NCI-H345 treated with DMSO at 0.1 percent for 48 hours (cell line): ENCODE measurements at regions not wholly inside any gene's neighbourhood (a gene's known extent, or its start where the extent isn't known, plus 50 kb on each side); places are given as distances from the start of the nearest gene placed in this dataset.
"Not testable (repeated sequence)": the region's sequence is repeated elsewhere in the genome, so short reads cannot be mapped to it uniquely, and the experiment has no call there.

Experiments
- DNase-seq: peaks from one replicate; lab custom pipeline; 2025; ENCODE audit not compliant: unreplicated experiment; lab: John Stamatoyannopoulos, UW

DNA sequence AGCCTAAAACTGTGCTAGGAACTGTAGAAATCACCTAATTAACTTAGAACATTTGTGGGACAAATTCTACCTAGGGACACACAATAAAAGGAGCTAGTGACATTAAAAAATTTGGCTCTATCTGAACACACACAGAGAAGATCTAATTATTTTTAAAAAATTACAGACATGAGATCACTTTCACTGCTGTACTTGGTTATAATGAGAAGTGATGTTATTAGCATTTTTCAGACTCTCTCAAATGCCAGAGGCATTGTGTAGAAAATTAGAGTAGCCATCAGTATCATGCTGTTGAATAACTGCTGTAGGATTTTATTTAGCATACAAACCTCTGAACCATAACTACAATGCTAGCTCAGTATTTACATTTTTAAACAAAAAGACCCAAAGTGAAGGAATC, 109.1 kb upstream of the ANK2 start:
- DNase-seq = no peak

DNA sequence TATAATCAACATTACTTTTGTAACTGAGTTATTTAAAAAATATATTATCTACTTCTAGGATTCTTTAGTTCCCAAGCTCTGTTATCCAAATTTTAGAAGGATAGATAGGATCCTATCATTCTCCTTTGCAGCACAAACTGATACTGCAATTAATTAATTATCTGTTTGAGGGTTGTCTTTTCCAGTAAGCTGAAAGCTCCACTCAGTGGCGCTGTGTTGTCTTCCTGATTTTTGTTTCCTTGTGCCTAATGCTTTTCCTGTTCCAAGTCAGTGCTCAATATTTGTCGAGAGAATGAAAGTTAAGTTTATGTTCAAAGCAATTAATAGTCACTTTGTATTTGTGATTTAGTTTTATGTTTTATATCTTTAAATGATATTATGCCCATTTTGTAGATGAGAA, 107.4 kb upstream of the ANK2 start:
- DNase-seq = no peak

DNA sequence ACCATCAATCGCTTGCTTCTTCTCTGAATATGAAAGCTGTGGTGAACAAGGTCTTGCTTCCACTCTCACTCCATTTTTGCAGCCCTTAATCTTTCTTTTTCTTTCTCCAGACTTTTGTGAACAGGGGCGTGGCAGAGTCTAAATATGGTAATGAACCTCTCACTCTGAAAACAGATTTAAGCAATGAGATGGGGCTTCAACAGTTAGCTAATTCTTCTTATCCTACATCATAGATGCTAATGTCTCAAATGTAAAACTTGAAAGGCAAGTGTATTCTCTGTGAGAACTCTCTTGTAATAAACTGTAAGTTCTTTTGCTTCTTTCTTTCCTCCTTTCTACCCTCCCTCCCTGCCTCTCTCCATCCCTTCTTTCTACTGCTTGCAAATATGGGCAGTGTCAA, 106.5 kb upstream of the ANK2 start:
- DNase-seq = no peak

DNA sequence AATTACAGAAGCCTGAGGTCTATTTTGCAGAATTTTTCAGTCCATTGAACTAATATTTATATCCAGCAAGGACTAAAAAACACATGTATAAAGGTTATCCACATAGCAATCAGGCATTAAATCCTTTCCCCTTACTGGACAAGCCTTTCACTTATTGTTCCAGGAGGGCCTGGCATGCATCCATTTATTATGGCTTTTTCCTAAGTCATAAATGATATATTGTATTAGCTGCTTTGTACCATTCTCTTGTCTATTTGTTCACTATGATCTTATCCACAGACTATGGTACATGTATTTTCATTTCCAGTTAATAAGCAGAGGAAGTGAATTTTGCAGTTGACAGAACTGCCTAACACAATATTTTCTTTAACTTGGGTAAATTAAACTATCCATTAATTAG, 105.4 kb upstream of the ANK2 start:
- DNase-seq = no peak

DNA sequence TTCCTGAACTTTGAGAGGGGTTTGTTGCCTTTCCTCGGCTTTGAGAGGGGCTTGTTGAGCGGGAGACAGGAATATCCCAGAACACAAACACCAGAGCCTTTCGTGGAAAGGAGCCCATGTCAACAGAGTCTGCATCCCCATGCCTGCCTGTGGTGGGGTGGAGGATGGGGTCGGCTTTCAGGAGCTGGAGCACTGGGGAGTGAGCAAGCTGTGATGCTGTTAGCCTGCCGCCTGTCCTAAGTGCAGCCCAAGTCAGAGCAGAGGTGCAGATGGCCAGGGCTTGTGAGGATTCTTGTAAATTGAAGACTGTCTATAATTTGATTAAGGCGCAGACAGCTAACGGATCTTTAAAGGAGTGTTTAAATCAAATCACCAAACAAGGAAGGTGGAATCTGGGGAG, 103.3 kb upstream of the ANK2 start:
- DNase-seq = no peak

DNA sequence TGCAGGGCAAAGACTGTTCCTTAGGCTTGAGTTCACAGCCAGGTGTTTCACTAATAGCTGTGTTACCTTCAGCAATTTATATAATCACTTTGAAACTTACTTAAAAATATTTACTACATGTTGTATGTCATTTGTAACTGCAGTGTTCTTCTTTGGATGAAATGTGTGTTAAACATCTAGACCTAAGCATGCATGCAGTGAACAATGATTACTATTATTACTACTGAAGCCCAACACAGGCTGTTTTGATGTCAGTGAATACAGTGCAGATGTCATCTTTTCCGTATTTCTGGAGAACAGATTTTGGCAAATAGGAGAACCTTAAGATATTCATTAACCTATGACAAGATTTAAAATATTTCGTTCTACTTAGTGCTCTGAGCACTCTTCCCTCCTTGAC, 101.8 kb upstream of the ANK2 start:
- no peak for DNase-seq

DNA sequence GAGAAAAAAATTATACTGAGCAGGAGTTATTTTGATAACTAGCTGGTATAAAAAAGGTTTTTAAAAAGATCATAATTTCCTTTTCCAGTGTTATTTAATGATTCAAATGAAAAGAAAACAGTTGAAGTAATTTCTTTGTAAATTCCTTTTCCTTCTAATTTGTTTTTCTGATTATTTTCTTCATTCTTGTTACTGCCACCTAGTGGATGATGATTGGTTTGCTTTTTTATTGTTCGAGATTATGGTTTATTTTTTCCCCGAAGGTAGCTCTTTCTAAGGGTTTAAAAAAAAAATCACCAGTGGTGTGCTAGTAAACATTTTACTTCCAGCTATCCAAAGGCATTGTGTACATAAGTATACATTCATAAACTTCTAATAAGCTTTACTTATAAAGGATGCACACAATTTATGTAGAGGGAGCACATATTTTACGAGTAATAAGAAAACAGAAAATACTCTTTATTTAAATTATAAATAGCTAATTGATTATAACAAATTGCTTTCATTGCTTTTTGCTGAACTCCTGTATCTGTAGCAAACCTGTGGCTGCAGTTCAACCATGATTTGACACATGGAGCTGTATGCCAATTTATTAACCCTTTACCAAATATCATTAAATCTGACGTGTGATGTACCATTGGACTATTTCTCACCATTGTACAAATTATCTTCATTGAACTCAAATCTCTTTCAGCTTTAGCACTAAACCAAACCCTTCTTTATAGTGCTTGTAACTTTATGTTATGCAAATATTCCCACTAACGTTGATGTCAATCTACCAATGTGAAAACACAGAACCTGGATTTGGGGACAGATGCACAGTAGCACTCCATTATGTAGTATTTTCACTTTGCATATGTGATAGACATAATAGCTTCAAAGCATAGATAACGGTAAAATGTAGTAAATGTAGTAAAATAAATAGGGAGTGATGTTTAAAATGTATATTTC, 97.8 kb upstream of the ANK2 start:
- DNase-seq = no peak

DNA sequence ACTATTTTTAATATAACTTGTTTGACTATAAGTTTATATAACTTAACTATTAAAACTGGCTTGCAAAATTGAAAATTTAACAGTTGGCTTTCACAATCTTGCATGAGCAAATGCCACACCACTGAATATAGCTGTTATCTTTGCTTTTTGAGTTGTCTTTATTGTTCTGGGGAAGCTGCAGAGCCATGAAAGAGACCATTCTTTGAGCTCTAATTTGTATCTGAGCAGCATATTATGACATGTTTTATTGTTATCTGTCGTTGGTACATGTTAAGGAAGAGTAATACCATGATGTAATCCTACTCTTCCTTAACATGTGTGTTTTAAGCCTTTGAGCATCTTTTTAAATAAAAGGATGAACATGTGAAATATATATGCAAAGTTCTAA, 97.1 kb upstream of the ANK2 start:
- no peak for DNase-seq

DNA sequence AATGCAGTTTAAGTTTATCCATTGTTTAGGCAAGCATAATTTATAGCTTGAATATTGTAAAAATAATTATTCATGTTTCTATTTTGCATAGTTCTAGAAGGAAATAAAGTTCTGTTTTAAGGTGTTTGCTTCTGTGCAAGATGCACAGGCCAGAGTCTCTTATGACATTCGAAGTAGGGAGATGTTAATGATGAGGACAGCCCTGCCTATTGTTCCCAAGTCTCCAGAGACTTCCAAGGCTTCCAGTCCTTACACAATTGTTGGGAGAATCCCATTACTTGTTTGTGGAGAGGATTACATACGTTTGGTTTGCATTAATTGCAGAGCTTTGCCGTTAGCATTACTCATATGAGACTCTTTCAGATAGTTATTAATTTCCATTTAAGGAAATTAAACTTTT, 96.2 kb upstream of the ANK2 start:
- no peak for DNase-seq

DNA sequence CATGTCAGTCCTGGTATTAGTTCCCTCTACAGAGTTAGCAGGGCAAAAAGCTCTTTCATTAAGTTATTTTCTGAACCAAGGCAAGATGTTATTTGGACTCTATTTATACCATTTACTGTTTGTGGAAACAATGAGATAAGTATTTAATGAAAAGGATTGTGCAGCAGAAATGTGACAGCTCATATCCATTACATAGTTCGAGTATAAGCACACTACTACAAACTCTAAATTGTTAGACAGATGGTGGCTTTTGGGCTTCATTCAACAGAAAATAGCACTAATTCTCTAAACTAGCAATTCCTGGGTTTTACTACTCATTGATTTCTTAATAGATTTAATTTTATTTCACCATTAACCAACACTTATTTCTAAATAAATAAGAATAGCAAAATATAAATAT, 95.2 kb upstream of the ANK2 start:
- no peak for DNase-seq

DNA sequence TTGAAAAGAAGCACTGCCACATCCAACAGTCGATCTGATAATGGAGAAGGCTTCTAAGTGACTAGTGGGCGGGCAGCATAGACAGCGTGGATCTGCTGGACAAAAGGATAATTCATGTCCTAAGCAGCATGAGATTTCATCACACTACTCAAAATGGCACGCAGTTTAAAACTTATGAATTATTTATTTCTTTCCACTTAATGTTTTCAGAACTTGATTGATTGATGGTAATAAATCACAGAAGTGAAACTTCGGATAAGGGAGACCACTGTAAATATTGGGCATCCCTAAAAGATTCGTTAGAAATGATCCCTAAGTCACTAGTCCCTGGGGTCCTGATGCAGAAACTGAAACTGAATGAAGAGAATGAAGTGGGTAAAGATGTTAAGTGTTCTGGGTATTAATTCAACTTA, 93.0 kb upstream of the ANK2 start:
- DNase-seq = no peak

DNA sequence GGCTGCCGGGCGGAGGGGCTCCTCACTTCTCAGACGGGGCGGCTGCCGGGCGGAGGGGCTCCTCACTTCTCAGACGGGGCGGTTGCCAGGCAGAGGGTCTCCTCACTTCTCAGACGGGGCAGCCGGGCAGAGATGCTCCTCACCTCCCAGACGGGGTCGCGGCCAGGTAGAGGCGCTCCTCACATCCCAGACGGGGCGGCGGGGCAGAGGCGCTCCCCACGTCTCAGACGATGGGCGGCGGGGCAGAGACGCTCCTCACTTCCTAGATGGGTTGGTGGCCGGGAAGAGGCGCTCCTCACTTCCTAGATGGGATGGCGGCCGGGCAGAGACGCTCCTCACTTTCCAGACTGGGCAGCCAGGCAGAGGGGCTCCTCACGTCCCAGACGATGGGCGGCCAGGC, 91.7 kb upstream of the ANK2 start:
- not testable (repeated sequence) for DNase-seq

DNA sequence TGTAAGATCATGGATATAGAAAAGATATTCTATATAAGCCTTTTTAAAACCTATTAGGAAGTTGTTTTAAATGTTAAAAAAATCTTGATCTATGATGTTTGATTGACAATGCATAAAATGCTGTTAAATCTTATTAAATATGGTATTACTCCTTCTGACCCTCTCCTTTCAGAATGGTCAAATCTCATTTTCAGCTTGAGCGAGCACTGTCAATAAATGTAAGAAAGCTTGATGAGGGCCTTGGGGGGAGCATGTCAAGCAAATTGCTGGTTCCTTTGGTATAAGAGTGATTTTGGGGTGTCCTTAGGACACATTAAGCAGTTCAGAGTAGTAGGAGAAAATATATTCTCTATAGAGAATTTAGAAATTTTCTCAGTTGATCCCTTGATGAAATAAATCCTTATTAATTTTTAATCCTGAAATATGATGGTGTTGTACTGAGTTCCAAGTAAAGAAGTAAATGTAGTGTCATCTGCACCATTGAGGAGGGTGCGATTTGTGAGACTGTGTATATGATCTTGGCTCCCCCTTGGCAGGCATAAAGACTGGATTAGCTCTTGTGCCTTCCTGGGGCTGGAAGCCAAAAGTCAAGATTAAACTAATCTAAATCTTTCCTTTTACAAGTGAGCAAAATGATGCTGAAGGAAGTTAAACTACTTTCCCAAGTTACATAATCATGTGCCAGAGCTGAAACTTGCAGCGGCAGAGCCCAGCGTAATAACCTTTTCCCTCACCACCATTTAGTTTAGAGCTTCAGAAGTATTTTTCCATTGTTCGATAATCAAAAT, 82.6 kb upstream of the ANK2 start:
- no peak for DNase-seq

DNA sequence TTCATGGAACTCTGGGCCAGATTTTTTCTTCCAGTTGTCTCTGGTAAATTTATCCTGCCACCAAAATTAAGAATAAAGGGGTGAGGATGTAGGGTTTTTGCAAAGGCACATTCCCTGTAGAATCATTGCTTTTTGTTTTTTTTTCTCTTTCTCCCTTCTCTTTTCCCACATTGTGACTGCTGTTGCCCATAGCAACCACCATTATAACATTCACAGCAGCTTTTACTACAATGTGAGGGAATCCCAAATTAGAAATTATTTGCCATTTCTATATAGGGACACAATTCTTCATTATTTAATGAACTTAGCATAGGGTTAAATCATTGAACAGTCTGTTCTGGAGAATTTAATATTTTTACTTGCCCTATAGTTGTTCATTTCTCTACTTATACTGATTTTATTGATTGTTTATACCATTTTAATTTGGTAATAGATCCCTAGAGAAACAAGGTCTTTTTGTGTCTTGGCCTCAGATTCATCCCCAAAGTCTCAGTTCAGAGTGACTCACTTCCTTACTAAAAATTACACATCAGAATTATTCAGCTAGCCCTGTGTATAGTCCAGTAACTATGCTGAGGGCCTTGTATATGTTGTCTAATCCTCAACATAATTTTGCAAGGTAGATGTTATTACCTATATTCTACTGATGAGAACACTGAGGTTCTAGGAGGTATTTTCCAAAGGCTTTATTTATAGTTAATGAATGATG, 80.8 kb upstream of the ANK2 start:
- no peak for DNase-seq

DNA sequence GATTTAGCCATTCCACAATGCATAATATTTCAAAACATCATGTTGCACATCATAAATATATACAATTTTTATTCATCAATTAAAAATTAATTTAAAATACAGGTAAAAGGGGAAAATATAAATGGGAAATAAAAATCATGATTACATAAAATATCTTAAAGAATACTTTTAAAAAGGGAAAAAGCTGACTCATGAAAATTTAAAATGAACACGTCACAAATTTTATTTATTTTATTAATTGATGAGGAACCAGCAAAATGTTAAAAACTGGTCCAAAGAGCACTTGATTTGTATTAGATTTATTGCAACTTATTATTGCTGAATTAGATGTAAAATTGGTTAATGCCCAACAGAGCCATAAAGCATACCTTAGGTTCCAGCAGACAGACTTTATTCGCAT, 78.5 kb upstream of the ANK2 start:
- DNase-seq = no peak

DNA sequence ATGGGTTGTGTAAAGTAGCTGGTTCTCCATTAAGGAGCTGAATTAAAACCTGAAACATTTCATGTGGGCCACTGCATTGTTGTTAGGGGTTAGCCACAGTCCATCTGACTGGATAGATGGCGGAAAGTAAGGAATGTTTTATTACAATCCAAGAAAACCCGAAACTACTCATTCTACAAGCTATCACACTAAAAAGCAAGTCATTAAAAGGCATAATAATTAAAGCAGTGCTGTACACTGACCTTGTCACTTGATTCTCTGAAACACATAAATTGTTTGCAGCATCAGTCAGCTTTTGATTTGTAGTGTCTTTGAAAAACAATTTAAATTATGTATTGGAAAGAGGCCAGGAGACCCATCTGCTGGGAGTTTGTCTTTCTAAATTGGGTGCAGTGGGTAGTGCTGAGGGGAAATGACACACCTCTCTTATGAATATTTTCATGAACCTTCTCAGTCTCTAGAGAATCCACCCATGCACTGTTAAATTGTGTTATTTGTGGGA, 75.7 kb upstream of the ANK2 start:
- no peak for DNase-seq

DNA sequence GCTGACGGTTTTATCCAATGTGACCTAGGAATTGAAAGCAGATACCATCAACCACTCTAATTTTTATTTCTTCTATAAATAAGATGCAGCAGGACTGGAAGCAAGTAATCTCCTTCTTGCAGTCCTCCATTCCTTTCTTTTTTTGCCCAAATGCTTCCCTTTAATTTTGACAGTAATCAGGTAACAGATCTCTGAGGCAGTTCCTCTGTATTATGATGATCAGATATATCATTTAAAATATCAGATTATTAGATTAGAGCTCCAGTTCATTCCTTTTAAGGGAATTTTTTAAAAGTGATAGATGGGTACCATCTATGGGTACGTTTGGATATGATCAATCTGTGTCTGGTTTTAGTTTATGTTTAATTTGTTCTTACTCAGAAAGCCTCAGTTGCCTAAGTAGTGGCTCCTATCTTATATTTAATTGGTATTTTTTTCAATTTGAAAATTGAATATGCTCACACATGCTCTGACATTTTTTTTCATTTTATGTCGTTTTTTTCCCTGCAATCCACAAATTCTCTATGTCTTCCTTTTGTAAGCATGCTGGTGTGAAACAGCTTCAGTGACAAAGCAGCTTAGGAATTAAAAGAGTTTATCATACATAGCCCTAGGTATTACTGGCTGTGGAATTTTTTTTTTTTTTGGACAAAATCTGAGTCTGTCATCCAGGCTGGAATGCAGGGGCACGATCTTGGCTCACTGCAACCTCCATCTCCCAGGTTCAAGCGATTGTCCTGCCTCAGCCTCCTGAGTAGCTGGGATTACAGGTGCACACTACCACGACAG, 73.7 kb upstream of the ANK2 start:
- no peak for DNase-seq

DNA sequence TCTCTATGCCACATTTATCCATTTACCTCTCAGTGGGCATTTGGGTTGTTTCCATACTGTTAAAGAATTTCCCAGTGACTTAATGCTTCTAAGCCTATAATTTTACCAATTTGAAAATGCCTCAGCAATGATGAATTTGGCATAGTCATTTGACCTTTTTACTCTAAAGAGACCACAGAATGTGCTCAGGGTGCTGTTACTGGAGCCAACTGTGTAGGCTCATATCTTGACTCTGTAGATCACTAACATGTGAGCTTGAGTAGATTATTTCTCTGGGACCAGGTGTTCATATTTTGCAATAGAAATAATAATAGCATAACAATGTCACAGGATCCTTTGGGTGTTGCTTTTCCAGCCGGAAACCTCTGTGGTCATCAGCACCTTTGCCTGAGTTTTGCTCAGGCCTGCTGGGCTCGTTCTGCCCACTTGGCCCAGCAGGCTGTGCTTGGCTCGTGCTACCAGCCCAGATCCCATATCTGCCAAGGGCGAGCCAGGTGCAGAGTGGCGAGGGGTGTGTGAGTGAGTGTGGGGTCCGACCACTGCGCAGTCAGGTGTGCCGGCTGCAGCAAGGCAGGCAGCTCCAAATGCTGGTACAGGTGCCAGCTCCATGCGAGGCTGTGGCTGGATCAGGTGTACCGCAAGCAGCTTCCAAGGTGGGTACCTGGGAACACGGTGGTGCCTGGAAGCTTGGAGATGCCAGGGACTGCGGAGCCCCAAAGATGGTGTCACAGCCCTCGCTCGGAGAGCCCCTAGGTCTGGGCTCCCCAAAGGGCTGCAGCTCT, 70.6 kb upstream of the ANK2 start:
- DNase-seq = no peak

DNA sequence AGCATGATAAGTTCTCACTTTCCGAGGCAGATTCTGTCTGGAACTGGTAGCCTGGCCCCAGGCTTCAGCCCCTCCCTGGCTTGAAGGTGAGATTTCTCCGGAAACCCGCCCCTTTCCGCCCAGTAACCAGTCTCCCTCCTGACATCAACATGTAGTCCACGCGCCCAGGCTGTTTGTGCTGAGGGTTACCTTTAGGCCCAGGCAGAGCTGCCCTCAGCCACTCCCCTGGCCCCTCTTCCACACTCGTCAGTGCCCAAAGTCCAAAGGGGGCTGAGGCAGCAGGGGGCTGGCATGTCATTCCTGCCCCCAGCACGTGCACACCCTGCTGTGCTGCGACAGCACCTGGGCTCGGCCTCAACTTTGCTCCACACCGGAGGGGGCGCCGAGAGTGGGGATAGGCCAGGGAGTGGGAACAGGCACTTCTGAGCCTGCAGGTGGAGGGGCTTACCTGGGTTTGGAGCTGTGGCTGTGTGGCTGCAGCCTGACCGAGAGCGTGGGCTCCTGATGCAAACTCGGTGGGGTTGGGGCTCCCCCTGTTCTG, 69.5 kb upstream of the ANK2 start:
- no peak for DNase-seq

DNA sequence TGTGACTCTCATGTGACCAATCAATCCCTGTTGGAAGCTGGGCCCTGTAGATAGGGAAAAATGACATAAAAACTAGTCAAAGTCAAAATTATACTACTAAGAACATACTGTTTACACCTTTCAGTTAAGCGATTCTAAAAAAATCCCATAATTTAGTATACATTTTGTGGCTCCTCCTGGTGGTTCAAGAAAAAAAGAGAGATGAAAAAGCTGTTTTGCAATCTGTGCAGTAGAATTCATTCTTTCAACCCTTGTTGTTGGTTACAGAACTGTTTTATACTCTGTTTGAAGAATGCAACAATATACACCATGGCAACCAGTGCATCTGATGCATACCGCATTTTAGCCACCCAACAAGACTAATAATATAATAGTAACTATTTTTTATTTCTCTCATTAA, 66.8 kb upstream of the ANK2 start:
- DNase-seq = no peak
